ENCODE measurements at regions not wholly inside any gene's neighbourhood (a gene's known extent, or its start where the extent isn't known, plus 50 kb on each side); places are given as distances from the start of the nearest gene placed in this dataset.

GRCh38 chr15:38046257-38047051 lies 112.0 kb downstream of the TMCO5A start:
- DNase-seq (ENCODE audit: low spot score), result no peak

- no peak for DNase-seq (ENCODE audit: low spot score)
Observed at GRCh38 chr15:38048001-38048455, 113.6 kb downstream of the TMCO5A start.

- no peak for DNase-seq (ENCODE audit: low spot score)
Observed at GRCh38 chr15:38049891-38050290, 115.5 kb downstream of the TMCO5A start.

DNA sequence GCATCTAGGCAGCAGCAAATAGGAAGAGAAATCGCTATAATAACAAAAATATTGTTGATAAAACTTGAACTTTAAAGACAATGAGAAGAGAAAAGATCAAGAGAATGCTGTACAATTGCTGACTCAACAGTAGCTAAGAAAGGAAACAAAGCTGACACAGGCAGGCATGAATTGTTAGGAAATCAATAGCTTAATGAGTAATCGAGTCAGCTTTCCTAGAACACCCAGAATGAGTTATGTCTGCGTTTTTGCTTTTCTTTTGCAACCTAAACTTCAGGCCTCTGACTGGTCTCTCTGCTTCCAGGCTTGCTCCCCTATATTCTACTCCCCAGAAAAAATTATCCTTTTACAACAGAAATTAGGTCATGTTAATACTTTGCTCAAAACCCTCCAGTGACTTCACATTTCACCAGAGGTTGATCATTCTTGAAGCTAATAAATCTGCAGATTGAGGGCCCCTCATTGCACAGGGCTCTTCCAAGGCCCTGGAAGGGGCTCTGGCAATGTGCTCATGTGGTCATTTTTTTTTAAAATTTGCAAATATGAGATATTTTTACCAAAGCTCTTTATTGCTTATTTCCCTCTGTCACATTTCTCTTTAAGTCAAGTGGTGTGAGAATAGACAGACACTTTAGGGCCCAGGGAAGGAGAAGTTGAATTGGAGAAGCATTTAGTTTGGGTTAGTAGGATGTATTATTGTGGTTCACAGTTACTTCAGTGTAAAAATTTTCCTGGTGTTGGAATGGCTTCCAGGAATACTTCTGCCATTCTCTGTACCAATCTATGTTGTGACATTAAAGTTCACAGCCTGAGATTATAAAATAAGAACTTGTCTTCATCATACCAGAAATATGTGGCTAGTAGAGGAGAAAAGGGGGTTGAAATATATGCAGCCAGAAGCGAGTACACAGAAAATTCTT lies 116.3 kb downstream of the TMCO5A start:
- no peak for DNase-seq (ENCODE audit: low spot score)

- DNase-seq (ENCODE audit: low spot score), result no peak
Observed at GRCh38 chr15:38053205-38053604, 118.8 kb downstream of the TMCO5A start.

DNA sequence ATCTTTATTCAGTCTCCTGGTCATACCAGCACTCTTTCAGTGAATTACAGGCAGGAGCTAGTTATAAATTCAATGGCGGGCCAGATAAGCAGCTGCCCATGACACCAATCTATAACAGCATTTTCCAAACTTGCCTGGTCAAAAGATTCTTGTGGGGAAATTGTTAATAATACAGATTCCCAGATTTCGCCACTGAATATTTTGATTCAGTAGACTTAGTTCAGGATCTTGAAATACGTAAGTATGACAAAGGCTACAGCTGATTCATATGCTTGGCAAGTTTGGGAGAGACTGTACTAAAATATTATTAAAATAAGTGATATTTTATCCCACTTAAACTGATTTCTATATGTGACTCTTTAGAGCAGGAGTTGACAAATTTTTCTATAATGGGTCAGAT lies 119.3 kb downstream of the TMCO5A start:
- DNase-seq (ENCODE audit: low spot score), result no peak

- DNase-seq (ENCODE audit: low spot score), result no peak
Observed at GRCh38 chr15:38054488-38054887, 120.0 kb downstream of the TMCO5A start.

GRCh38 chr15:38058596-38059075 lies 124.2 kb downstream of the TMCO5A start:
- no peak for DNase-seq (ENCODE audit: low spot score)

- no peak for DNase-seq (ENCODE audit: low spot score)
Observed at GRCh38 chr15:38059665-38060064, 125.2 kb downstream of the TMCO5A start.

DNA sequence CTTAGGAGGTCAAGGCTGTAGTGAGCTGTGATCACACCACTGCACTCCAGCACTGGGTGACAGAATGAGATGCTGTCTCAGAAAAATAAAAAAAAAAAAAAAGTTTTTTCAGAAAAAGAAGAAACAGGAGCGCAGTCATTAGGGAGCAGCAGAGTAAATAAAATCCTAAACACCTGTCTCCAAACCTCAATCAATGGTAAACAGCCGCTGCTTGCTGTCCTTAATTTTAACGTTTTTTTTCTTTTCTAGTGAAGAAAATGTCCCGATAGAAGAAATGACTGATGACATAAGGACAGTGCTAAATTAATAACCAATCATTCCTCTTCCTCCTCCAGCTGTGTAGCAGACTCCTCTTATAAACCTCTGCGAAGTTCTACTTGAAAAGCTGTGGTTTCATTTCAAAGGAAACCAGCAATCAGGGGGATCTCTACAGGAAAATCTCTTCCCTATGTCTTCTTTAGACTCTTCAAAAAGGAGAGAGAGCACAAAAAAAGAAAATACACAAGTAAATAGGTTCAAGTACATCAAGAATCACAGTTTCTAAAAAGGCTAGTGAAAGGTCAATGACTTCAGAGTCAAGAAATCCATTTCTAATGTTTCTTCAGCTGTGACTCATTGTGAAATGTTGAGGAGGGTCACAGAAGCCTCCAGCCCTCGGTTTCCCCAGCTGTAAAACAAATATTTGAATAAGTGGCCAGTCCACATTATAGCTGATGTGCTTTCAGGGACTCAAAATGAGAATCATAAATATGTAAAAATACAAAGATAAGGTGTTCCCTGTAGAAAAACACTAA lies 127.6 kb downstream of the TMCO5A start:
- no peak for DNase-seq (ENCODE audit: low spot score)

DNA sequence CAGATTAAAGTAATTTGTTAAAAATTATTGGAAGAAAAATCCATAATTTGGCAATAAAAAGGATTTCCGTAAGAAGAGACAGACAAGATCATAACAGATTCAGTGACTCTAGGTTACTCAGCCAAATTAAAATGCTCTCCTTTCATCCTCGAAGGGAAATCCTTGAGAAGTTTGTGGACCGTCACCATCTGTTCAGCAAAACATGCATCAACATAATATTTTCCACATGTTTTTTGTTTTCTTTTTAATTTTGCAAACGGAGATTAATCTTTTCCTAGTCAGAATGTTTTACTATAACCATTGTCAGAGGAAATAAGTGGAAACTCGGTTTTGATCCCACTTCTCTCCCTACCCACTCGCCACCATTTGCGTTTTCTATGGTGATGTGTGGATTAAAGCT lies 128.3 kb downstream of the TMCO5A start:
- no peak for DNase-seq (ENCODE audit: low spot score)

GRCh38 chr15:38065721-38066345 lies 131.4 kb downstream of the TMCO5A start:
- DNase-seq (ENCODE audit: low spot score), result no peak

- DNase-seq (ENCODE audit: low spot score), result no peak
Observed at GRCh38 chr15:38066612-38067011, 132.2 kb downstream of the TMCO5A start.

DNA sequence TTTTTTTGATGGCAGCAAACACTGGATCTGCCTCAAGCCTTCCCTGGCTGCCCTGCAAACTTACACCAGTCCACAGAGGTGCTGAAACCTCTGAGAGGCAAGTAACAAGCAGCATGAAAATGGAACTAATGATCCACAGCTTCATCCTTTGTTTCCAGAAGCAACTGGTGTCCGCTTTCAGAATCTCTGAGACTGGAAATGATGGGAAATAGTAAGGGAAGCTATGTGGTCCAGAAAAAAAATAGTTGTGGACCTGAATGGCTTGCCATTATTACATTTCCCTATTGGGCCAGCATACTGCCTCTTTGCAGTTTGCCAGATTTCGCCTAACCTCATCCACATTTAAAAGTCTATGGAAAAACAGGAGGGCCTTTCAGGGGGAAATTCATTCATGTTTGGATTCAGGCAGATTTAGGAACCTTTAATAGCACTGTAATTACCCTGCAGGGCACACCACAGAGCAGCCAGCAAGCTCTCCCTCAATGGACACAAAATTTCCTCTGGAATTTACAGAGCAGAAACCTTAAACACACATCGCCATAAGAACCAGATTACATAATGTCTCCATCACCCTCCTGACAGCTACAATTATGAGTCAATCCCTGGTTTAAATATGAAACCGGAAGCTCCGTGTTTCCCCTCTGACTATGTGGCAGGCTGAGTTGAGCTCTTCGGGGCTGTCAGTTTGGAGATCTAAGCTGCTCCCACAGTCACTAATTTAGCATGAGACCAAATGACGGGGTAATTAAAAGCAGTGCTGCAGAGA lies 134.4 kb downstream of the TMCO5A start:
- DNase-seq (ENCODE audit: low spot score), result no peak

DNA sequence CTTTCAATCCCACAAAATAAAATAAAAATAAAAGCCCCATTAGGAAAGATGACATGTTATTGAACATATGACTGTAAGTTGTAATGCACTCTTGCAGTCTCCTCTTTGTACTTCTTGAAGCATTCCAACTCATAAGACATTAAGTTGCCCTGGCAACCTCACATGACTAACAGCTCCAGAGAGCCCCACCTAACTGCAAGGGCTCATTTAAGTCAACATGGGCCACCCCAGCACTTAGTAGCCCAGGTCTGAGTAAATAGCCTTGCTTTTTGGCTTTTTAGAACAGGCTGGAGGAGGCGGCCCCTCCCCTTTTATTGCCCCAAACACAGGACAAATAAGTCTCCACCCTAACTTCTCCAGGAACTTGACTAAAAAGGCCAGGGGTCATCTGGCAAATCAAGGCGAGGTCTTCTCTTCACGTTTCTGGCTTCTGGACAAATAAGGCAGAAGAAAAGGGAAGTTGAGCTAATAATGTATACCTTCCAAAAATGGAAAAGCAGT lies 135.1 kb downstream of the TMCO5A start:
- no peak for DNase-seq (ENCODE audit: low spot score)

GRCh38 chr15:38070778-38071177 lies 136.3 kb downstream of the TMCO5A start:
- no peak for DNase-seq (ENCODE audit: low spot score)

DNA sequence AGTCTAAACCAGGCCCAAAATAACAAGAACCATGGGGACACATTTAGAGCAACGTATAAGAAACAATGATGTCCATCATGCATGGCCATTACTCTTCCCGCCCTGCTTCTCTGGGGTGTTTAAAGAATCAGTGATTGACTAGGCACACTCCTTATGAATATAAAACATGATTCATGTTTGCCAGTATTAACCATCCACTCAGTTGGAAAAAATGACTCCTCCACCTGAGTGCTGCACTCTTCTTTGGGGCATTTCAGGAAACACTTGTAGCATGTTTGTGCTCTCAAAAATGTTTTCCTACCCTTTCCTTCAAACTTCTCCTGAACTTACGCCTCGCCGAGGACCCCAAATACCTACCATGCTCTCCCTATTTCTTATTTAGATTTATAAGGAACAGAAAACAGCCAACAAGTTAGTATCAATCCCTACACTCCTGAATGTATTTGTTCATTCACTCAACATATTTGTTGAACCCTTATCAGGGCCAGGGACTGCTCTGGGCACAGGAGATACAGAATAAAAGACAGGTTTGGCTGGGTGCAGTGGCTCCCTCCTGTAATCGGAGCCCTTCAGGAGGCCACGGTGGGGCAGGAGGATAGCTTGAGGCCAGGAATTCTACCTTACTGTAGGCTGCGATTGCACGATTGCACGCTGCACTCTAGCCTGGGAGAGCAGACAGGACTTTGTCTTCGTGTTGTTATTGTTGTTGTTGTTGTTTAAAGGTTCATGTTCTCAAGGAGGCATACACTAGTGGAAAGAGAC lies 137.0 kb downstream of the TMCO5A start:
- DNase-seq (ENCODE audit: low spot score), result no peak

DNA sequence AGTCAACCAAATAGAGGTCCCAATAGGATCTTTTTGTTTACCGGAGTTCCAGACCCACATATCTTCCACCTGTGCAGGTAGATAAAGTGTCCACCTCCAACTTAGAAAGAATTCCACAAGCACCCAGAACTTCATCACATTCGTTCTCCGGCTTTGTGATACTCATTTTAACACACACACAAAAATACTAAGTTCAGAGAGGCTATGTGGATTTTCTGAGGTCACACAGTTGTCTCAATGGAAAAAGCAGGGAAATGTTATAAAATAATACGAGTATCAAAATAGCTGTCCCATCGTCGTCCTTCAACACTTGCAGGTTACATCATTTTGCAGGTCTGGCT lies 137.5 kb downstream of the TMCO5A start:
- DNase-seq (ENCODE audit: low spot score), result no peak

DNA sequence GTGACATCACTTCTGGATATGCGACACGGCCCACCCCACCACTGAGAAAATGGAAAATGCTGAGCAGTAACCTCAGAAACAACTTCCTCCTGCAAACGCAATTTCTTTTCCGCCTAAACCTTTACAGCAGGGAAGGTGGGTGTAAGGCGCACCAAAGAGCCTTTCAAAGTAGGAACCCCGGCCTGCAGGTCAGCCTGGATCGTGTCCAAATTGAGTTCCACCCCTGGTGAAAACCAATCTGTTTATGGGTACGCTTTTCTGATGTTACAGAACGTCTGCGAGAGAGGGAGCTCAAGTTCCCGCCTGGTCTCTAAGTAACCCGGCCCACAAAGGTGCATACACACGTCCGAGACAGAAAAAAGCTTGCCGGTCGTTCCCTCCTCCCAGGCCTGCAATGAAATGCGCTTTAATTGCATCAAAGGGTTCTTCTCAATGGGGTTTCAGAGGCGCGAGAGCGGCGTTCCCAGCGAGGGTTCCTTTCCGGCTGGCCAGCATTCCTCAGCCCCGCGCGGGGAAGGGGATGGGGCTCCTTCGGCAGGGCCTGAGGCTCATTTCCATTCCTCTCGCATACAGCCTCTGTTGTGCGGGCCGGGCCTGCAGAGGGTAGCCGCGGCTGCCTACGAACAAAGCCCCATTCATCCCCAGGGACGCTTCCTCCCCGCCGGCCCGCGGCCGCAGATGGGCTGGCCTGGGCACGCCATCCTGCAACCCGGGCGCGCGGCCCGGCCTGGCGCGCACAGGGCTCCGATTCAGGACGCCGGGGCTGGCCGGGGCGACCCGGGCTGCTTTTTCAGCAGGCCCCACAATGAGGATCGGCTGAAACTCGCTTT lies 138.1 kb downstream of the TMCO5A start:
- DNase-seq (ENCODE audit: low spot score), result peak; percentile 81
